ENCODE measurements at regions not wholly inside any gene's neighbourhood (a gene's known extent, or its start where the extent isn't known, plus 50 kb on each side); places are given as distances from the start of the nearest gene placed in this dataset.
"Not testable (repeated sequence)": the region's sequence is repeated elsewhere in the genome, so short reads cannot be mapped to it uniquely, and the experiment has no call there.

GRCh38 chr14:97773598-97773997, 976.4 kb downstream of the VRK1 start:
- no peak for DNase-seq

DNA sequence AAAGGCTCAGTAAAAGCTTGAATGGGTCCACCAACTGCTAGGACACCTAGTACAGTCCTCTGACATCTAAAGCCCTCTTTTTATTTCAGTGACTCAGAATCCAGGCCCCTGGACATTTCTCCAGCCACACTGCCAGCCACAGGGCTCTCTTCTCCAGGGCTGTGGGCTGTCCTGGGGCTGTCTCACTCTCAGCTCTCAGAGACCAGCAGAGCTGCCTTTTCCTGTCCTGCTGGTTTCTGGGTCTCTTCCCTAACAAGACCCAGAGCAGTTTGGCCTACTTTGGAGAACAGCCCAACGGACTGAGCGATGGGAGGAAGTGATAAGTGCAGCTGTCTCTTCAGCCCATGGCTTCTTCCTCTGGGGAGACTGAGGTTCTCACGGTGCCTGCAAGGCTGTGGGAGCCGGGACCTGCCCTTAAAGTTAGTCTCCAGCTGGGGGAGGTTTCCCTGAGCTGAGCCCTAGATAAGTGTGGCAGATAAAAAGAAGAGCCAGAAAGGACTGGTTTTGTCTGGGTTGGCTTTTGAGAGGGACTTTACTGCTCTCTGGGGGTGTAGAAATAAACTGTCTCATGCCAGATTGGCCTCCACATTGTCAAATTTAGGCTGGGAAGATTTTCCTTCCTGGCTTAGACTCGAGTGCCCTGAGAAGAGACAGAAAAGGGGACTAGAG, 979.8 kb downstream of the VRK1 start:
- DNase-seq, result no peak

GRCh38 chr14:97777622-97778355, 980.6 kb downstream of the VRK1 start:
- no peak for DNase-seq

- no peak for DNase-seq
These were observed 982.0 kb downstream of the VRK1 start for GRCh38 chr14:97779140-97779539.

- no peak for DNase-seq
These were observed 983.6 kb downstream of the VRK1 start for GRCh38 chr14:97780804-97781203.

DNA sequence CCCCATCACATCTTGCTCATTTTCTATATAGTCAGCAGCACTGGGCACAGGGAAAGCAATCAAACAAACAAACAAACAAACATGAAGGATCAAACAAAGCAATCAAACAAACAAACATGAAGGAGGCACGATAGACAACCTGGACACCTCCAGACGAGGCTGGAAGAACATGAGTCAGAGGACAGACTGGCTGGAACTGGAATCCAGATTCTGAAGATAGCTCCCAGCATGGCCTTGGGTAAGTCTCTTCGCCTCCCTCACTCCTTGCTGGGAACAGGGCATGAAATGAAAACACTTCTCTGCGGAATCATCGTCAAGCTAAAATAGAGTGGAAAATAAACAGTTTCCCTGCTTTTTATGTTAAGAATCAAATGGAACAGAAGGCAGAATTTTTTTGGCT, 984.8 kb downstream of the VRK1 start:
- no peak for DNase-seq

- no peak for DNase-seq
These were observed 985.8 kb downstream of the VRK1 start for GRCh38 chr14:97782871-97783414.

GRCh38 chr14:97785495-97785894, 988.3 kb downstream of the VRK1 start:
- no peak for DNase-seq

- no peak for DNase-seq
These were observed 991.2 kb downstream of the VRK1 start for GRCh38 chr14:97788364-97788763.

DNA sequence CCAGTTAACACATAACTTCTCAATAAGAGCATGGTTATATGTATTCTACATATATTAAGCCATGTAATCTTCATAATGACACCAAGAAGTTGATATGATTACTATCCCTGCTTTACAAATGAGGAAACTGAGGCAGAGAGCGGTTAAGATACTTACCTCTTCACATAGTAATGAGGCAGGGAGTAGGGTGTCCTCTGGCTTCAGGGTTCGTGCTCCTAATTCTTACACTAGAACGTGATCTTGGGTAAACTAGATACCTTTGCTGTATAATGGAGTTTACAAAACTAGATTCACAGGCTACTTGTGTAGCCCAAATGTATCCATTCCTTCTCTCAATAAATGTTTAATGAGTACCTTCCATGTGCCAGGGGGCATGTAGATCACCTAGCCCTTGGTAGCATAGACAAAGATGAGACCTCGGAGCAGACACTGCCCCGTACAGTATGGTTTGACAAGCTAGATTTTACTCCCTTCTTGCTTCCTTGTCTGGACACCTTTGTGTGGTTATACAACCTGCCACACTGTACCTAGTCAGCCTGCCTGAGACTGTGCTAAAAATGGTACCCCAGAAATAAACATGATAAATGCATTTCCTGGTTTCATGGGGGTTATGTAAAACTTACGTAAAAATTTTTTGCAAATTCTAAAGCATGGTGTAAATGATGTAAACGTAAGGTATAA, 991.8 kb downstream of the VRK1 start:
- no peak for DNase-seq

DNA sequence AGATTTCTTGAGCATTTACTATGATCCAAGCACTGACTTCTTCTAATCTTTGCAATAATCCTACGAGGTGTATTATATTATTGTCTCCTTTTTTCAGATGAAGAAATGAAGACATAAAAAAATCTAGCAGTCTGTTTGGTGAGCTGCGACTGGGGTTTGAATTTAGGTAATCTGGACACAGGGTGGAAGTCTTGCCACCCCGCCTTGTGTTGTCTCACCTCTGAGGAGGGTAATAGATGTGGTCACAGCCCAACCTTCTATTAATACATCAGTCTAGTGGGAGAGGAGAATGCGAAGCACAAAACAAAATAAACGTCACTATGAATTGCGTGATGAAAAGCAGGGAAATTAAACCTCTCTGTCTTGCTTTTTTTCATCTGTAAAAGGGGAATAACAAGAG, 993.9 kb downstream of the VRK1 start:
- no peak for DNase-seq

- DNase-seq, result no peak
These were observed 994.7 kb downstream of the VRK1 start for GRCh38 chr14:97791906-97792305.

DNA sequence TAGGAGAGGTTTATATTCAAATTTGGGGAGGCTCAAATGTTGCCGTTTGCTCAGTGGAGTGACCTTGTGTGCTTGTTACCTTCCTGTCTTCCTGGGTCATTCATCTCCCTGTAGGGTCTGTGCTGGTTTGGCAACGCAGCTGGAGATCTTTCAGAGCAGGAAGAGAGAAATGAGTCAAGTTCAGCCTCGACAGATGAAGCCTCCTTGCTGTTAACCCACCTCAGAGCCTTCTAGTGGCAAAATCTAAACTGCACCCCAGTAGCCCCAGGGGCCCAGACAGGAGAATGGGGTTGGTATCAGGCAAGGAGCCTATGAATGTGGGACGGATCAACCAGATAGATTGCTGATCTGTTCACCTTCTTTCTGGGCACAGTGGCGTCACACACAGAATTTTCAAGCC, 999.3 kb downstream of the VRK1 start:
- DNase-seq, result no peak

DNA sequence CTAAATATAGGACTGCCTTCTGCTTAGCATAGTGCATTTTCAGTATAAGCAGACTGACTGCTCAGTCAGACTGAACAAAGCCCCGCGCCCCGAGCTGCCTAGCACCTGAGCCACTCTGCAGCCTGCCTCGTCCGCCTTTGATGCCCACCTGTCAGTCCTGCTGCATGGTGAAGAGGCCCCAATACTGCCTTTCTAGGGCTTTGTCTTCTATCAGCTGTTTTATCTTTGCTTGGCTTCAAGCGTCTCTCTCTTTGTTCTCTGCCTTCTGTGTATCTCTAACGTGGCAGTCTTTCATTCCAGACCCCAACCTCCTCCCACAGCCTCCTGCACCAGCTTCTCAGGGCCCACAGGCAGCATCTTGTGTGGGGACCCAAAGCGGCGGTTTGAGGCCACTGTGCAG, 1001.0 kb downstream of the VRK1 start:
- DNase-seq, result no peak

- DNase-seq, result no peak
These were observed 1005.5 kb downstream of the VRK1 start for GRCh38 chr14:97802430-97803373.

DNA sequence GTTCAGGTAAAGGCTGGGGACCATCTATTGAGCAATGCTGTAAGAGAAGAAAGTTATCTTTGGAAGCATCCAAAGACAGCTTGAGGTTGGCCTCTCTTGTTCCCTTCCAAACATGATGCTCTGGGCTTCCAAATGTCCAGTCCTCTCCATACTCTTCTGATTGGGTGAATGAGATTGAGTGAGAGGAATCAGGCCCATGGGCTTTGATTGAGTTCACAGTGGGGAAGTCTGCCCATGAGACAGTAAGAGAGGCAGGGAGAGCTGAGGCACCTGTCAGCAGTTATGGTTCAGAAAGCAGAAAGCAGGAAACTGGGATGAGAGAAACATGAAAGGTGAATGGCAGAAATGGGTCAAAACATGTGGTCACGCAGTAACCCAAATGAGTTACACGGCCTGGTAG, 1006.9 kb downstream of the VRK1 start:
- DNase-seq, result no peak

DNA sequence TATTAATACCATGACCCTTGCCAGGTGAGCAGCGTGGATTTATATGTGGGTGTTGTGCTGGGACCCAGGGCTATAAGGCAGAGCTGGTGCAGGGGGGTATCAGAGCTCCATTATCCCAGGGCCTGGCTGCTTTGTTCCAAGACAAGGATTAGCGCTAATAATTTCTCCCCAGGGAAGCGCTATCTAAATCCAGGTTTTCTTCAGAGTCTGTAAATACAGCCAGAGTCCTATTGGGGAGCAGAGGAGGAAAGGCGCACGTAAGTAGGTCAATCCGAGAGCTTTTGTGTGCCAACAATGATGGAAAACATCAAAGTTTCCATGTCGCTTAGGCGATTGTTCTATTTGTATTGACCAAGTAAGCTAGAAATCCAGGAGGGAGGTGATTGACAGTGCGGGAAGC, 1009.7 kb downstream of the VRK1 start:
- DNase-seq, result no peak

DNA sequence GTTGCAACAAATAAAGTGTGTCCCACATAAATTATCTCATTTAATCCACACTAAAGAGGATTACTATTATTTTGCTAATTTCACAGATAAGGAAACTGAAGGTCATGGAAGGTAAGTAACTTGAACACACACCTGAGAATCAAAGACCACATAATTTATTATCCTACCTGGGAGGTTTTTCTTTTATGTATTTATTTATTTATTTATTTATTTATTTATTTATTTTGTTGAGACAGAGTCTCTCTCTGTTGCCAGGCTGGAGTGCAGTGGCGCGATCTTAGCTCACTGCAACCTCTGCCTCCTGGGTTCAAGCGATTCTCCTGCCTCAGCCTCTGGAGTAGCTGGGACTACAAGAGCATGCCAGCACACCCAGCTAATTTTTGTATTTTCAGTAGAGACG, 1011.4 kb downstream of the VRK1 start:
- not testable (repeated sequence) for DNase-seq

GRCh38 chr14:97813556-97813955, 1016.4 kb downstream of the VRK1 start:
- no peak for DNase-seq

GRCh38 chr14:97820781-97821180, 1023.6 kb downstream of the VRK1 start:
- no peak for DNase-seq

DNA sequence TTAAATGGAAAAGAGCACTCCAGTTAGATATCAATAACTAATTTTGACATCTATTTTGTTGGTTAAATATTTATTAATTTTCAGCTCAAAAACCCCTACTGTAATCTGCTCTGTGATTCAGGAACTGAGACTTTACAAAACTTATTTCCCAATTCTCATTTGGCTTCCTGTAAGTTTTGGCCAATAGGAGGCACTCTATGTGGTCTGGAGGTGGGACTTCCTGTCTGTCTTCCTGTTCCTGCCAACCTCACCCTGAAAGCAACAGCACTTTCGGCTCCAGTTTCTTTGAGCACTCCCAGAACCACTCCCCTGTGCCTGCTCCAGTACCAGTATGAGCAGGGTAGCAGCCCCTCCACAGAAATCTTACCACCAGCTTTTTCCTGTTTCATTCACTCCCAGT, 1027.0 kb downstream of the VRK1 start:
- DNase-seq, result no peak

- DNase-seq, result no peak
These were observed 1030.6 kb downstream of the VRK1 start for GRCh38 chr14:97827746-97828145.

DNA sequence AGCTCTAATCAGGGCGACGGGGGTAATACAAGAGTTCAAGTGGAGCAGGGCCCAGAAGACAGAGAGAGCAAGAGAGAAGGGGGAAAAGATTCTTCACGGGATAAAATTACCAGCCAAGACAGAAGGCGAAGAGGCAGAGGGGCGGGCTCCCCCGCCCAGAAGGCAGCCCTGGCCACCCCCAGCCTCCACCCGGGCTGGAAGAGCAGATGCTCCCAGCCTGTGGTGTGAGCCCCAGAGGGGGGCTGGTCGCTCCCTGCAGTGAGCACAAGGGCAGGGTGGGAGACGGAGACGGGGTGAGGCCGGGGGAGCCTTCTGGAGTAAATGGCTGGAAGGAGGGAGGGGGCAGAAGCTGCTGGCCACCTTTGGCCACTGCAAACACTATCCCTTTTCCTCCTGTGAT, 1035.6 kb downstream of the VRK1 start:
- no peak for DNase-seq

Data from HCEC 1CT (cell line).